Occipital lobe (tissue), 1 donor: ENCODE measurements at regions not wholly inside any gene's neighbourhood (a gene's known extent, or its start where the extent isn't known, plus 50 kb on each side); places are given as distances from the start of the nearest gene placed in this dataset.

Experiments used
- DNase-seq: peaks from one replicate; lab custom pipeline; 2025; lab: John Stamatoyannopoulos, UW

- DNase-seq, result no peak
Observed at GRCh38 chr3:113094337-113095221, 103.8 kb downstream of the GTPBP8 start.

- DNase-seq, result no peak
Observed at GRCh38 chr3:113096188-113096892, 105.6 kb downstream of the GTPBP8 start.

- DNase-seq, result no peak
Observed at GRCh38 chr3:113097960-113098447, 107.2 kb downstream of the GTPBP8 start.

- no peak for DNase-seq
Observed at GRCh38 chr3:113100063-113100462, 109.3 kb downstream of the GTPBP8 start.

DNA sequence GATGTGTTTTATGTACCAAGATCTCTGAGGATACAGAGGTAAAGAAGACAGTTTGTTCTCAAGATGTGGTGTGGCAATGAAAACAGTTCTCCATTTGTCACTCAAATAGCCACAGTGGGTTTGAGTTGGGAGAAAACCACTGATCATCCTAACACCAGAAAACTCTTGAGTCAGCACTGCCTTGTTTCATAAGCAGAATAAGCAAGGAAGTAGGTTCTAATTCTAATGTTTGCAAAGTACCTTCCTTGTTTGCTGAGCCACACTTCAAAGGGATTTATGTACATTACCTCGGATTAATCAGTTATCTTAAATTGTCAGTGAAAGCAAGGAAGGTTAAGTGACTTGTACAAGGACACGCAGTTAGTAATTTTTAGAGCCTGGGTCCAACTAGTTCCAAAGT lies 107.8 kb upstream of the BOC start:
- no peak for DNase-seq

GRCh38 chr3:113104357-113105092 lies 106.8 kb upstream of the BOC start:
- DNase-seq, result no peak

DNA sequence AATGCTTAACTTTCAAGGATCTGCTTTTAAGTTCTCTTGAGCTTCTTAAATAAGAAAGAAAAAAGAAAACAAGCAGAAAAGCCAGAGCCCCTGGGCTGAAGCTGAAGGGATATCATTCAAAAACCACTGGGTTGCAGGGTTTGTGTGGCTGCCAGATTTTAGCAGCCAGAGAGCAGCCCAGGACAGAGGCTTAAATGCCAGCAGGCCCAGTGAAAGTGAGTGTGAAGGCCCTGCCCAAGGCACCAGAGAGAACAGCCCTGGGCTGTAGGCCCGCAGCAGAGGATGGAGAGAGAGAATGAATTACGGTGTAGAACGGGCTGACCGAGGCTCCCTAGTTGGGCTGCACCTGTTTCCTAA lies 106.3 kb upstream of the BOC start:
- DNase-seq, result no peak

DNA sequence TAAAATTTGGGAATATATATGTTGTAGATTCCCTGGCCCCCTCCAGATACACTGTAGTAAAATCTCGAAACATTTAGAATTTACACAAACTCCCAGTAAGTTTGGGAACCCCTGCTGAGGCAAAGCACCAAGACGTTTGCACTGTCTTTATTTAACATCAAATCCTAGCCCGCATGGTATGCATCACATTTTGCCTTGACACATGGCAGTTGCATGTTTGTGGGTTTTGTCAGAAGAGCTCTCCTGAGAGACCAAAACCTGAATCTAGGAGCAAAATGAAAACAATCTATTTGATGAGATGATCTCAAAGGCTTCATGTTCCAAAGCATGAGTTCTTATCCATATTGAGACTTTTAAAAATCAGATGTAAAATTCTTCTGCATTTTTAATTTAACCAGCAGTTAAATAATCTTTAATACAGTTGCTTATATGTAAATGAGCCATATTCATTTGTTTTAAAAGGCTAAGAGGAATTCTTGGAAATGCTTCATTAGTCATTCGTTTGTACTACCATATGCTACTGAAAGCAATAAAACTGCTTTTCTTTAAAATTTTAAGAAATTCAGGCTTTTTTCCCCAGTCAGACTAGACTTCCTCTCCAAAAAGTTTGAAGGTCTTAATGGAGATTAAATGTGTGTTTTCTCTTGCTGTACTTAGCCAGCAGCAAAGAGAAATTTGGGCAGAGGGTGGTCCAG lies 105.2 kb upstream of the BOC start:
- DNase-seq, result no peak

GRCh38 chr3:113110267-113110666 lies 101.1 kb upstream of the BOC start:
- no peak for DNase-seq

- no peak for DNase-seq
Observed at GRCh38 chr3:113111011-113111707, 100.2 kb upstream of the BOC start.

DNA sequence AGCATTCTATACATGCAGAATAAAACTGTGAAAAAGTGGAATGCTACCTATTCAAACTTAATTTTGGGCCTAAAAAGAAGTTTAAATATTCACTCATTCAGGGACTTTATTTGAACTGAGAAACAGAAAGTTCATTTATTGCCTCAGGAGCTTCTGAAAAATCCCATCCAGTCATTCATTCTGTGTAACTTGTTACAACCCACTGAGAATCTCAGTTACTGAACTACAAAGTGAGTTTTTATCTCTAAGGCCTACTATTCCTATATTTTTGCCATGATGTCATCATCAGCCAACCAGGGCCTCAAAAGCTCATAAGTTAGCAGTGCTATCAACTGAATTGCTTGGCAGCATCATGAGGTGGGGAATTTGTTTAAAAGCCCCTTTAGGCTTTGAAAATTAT lies 98.0 kb upstream of the BOC start:
- DNase-seq, result no peak

DNA sequence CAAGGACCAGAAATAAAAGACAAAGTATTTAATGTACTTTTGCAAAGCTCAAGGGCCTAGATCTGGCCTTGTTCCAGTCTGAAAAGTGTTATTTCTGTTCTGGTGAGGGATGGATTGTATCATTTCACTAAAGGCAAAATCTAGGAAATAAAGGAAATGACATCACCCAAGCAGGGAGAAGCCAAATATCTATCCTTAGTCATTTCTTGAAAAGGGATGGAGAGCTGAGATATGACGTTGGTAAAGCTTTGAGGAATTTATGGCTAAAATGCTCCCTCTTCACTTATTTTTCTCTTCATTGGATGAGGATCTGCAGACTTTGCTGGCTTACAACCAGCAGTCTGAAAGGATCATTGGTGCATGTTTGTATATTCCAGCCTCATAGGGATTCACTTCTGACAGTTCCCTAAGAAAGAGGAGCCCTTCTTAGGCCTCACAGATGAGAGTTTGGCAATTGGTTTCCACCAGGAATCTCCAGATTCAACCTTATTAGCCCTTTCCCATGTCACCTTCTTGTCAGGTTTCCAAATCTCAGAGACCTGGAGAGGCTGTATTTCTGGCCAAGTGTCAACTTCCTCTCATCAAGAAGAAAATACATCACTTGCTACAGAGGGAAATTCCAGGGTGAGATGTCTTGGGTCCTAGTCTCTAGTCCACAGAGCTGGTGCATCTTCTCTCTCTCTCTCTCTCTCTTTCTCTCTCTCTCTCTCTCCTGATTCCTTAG lies 93.7 kb upstream of the BOC start:
- DNase-seq, result no peak

DNA sequence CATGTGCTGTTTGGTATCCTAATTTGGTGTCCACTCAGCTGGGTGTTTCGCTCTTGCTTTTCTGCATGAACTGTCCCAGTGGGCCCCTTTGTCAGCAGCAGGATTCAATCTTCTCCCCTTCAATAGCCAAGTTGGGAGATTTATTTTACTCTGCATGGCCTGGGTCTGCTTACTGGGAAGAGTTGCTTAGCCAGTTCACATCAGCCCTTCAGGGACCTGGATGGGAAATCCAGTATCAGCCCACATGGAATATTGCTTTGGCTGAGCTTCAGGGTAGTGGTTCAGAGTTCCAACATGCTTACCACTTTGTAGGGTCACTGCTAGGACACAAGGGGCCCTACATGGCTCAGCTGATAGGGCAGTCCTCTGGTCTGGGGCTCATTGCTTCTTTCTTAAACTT lies 93.0 kb upstream of the BOC start:
- DNase-seq, result no peak

DNA sequence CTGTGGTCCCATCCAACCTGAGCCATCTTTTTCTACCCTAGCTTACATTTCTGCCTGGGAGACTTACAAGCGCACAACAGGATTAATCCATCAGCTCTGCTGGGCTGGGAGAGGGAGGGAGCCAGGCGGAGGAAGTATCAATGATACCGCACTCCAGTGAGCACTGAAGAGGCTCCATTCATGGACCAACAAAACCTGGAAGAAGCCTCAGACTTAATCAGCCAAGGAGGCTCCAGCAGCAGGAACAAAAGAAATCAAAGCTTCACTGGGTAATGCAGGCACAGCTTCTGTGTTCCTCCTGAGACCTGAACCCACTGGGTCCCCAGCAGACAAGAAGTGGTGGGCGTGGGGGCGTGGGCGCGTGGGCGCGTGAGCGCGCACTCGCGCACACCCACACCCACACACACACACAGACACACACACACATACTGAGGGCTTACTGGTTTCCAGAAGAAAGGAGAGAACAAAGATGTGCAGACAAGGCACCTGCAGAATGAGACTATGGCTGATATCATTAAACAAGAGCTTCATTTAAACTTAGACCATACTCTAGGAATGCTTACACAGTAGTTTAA lies 87.0 kb upstream of the BOC start:
- no peak for DNase-seq

DNA sequence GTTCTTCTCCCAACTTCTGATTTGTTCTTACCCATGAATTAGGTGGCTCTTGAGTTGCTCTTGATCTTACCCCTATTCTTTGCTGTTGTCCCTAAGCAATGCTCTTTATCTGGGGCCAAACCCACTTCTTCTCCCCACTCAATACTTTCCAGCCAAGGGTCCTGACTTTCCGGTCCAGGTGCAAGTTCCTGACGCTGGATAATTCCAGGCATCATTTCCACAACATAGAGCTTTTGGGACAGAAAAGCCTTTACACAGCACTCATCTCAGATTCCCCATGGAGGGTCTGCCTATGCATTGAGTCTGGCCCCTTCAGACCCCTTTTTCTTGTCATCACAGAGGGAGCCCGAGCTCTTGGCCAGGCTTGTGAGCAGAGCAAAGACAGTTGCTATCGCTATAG lies 85.4 kb upstream of the BOC start:
- no peak for DNase-seq

DNA sequence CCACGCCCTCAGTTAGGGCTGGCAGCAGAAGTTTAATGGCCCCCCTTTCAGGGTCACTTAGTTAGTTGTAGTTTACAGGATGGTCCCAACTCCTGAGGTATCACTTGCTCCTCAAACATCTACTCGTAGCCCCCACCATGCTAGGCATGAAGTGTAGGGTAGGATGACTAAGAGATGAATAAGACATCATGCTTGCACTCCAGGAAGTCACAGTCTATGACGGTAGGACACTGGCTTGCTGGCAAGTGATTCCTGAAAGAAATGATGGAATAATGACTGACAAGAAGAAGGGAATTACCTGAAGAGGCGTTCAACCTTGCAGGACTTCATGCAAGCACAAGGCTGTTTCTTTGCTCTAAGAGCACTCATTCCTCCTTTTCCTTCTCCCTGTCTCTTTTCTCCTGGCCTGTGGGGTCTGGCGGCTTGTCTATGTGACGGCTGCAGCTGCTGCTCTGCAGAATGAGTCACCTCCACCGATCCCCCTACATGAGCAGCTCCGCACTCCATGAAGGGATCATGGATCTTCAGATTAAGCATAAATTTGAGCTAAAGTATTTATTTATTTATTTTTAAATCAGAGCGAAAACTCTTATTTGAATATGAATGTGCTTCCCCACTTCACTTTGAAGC lies 82.9 kb upstream of the BOC start:
- no peak for DNase-seq

- DNase-seq, result no peak
Observed at GRCh38 chr3:113129168-113129567, 82.2 kb upstream of the BOC start.

GRCh38 chr3:113132571-113132996 lies 78.8 kb upstream of the BOC start:
- DNase-seq, result no peak

GRCh38 chr3:113133140-113133539 lies 78.2 kb upstream of the BOC start:
- no peak for DNase-seq
